GM21447 (cell line): ENCODE measurements at regions not wholly inside any gene's neighbourhood (a gene's known extent, or its start where the extent isn't known, plus 50 kb on each side); places are given as distances from the start of the nearest gene placed in this dataset.

Experiments
- ATAC-seq: cut with Tn5 transposase; IDR thresholded peaks from one replicate; pipeline ENCODE4 v1.9.1; 2021; ENCODE audit not compliant: unreplicated experiment

DNA sequence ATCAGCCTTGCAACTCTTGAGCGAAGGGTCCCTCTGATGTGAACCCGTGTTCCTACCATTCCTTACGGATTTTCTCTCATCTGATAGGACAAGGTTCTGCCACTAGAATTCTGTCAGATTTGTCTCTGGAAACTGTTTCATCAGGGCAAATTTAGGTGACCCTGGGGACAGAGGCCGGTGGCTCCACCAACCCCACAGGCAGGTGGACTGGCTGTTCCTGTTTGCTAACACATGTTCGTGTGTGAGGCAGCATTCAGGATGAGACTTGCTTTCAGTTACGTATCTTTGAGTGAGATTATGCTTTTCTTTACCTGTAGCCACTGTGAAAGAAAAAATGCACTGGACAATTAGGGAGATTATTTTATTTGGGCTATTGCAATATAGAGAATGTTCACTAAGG lies 449.9 kb downstream of the INHBA start:
- no peak for ATAC-seq

DNA sequence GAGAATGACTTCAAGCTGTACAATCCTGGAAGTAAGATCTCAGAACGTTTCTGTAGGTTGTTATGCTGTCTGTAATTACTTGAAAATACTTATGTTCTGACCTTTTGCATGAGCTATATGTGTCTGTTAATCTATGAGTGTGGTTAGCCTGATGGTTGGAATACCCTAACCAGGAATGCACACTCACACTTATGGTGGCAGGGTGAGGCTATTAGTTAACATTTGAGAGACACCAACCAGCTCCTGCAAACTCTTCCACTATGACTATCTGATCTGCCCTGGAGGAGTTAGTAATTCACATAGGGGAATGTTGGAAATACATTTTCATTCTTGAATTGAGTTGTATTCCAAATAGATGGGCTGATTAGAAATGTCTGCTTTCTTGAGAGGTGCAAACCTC lies 450.3 kb downstream of the INHBA start:
- no peak for ATAC-seq

DNA sequence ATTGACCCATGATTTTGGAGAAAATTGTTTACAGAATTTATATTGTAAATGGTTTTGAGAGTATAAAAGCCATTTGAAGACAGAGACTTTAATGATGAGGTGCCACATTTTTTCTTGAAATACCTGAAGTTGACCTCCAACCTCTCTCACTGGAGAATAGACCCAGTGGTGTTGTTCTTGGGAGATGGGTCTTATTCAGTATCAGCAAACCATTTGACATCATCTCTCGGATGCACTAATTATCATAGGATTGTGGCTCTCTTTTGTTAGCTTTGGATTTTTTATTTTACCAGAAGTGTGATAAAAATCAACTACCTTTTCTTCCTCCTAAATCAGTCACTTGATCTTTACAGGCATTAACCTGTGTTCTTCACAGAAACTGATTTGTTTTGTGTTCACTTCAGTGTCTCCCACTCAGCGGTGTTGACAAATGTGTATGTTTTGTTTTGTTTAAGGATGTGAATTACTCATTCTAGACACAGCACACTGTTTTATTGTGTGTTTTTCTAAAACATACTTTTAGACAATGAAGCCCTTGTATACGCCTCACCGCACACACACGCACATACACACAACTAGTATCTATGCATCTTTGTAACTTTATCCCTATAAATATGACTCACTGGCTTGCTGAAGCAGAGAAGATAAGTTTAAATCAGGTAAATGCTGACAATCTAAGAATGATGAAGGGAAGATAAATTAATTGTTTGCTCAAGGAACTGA lies 455.6 kb downstream of the INHBA start:
- no peak for ATAC-seq

DNA sequence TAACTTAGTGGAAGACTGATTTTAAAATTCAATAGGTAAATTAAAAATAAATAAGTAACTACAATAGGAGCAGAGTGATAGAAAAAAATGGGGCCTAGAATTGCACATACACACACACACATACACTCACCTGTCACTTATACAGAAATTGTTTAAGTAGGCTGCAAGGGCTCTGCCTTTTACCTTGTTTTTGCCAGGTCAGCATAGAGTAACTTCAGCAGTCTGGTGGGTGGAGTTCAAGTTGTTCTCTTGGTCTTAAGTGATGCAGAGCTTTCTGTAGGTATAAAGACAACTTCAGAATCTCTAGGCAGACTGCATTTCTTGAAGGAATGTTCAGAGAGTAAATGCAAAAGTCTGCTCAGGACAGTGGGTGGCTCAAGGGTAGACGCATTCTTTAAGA lies 457.0 kb downstream of the INHBA start:
- no peak for ATAC-seq

DNA sequence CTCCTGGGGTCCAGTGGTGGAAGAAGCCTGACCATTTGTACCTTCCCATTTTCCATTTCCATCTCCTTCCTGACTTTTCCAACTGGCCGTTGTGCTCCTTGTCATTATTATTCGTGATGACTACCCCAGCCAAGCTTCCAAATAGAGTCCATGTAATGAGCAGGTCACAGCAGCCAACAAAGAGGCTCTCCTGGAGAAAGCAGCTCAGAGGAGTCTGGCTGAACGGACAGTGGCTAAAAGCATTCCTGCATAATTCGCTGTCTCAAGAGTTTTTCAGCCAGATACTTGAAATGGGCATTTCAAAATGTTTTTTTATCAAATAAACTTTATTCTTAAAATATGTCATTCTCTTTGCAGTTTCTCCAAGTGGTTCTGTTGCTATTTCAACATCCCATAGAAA lies 458.6 kb downstream of the INHBA start:
- ATAC-seq: no peak

DNA sequence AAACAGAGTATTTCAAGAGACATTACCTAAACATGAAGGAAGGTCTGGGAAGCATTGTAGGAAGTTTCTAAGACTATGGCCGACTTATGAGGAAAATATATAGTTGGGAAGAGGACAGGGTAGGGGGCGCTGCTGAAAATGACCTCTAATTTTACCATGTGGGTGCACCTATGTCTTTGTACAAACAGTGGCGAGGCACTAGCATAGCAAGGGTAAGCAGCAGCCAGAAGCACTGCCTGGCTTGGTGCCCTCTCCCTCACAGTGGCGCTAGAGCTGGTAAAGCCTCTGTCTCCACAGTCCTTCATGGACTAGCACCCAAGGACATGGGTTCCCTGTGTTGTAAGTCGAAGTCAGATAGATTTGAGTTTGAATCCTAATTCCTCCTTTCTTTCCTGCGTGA lies 461.2 kb downstream of the INHBA start:
- ATAC-seq: no peak

DNA sequence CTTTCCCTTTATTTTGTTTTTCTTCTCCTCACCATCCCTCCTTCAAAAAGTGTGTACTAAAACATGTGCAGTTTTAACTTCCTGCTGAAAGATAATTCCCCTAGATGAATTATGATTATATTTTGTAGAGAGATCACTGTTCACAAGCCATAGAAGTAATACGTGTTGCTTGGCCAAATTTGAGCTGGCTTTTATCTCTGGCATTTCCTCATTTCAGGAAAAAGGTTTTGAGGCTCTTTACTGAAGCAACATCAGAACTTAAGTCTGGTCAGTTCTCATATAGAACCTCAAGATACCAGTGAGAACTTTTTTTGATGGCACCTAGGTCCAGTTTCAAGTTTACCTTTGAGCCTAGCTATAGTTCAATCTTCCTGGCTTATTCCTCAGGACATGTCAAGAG lies 463.3 kb downstream of the INHBA start:
- no peak for ATAC-seq

DNA sequence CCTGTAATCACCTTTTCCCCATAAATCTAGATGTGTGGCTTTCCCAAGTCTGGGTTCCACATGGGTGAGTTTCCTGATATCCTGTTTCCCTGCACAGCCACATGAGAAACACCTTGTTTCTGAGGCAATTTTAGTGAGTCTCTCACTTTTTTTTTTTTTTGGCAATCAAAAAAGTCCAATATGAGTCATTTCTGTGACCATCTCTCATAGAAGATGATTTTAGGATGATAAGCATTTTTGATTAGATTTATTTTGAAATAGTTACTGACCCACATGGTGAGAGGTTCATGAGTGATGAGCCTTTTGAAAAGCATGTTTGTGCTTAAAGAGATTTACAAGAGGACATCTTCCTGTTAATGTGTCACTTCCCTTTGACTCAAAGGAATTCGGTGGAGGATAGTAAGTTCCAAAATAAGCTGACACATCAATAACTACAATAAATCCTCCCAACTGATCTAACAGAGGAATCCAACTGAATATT lies 464.0 kb downstream of the INHBA start:
- no peak for ATAC-seq

DNA sequence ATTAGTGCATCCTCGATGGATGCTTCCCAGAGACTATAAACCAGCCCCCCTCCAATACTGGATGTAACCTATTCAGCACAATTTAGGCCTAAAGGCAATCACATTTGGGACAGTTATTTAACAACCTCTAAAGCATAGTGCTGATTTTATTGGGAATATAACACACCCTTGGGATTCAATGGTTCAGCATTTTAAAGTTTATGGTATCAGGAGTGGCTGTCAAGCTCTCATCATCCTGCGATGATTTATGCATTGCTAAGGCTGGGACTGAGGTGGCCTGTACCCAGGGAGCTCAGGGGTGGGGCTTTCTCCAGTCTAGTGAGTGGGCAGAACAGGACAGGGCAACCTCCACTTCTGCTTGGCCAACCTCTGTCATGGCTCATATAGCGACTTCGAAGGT lies 464.9 kb downstream of the INHBA start:
- no peak for ATAC-seq

DNA sequence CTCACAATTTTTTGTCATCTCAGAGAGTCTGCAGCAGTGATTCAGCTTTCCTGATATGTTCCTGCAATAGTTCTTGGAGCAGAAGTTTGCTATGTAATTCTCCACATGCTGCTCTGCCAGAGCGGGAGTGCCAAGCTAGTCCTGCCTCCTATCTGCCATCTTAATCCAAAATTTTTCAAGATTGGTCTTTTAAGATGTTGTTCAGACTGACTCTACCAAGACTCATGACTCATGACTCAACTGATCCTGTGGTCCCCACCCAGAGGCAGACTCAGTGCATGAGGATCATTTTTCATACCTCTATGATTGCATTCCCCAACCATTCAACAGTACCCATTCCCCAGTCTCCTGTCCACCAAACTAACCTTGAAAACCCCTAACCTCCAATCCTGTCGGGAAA lies 470.8 kb downstream of the INHBA start:
- no peak for ATAC-seq

DNA sequence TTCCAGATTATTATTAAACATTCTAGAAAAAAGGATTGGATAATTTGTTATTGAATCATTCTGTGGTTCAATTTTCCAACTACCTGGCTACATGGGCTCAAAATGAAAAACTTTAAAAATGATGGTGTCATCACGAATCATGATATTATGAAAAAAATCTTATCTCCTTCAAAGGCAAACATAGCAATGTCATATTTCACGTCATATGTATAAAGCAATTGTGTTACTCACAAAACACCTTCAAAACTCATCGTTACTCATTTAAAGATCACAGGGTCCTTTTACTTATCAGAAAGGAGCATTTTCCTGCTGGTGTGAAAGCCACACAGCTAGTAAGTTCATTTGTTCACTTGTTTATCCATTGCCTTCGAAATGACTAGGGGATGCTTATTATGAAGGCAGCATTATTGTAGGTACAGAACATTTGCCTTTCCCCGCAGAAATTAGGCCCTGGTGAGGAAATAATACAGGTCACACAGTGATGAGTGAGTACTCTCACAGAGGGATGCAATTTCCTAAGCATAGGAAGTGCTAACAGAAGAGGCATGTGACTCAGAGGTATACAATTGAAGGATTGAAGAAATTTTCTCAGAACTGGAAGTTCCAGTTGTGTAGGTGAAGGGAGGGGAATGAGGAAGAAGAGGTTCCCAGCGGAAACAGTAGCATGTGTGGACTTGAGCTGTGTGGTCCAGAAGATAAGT lies 478.7 kb downstream of the INHBA start:
- no peak for ATAC-seq

DNA sequence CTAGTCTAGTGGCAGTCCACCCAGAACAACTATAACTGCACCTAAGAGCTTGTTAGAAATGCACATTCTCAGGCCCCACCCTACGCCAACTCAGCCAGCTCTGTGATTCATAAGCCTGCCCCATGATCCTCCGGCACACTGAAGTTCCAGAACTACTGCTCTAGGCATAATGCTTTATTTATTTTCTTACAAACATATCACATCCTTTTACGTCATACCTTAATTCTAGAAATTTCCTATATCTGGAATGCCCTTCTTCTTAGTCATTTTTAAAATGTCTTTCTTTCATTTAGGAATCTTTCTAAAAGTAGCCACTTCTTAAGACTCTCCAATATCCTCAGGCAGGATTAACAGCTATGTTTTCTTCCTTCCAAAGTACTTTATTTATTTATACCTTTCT lies 480.1 kb downstream of the INHBA start:
- no peak for ATAC-seq

DNA sequence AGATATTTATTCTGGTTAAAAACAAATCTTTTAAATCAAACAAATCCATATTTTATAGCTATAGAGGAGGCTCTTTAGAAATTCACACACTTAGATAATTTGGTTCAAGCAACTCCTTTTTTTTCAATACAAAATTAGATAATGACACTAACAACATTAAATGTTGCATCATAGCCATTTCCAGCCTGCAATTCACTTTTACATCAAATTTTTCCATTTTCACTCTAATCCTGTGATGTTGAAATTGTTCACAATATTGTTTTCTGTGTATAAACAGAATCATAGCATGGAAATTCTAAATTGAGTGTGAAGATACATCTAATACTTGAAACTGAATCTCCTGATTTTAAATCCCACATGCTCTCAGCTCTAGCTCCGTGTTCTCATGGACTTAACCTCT lies 482.6 kb downstream of the INHBA start:
- no peak for ATAC-seq

DNA sequence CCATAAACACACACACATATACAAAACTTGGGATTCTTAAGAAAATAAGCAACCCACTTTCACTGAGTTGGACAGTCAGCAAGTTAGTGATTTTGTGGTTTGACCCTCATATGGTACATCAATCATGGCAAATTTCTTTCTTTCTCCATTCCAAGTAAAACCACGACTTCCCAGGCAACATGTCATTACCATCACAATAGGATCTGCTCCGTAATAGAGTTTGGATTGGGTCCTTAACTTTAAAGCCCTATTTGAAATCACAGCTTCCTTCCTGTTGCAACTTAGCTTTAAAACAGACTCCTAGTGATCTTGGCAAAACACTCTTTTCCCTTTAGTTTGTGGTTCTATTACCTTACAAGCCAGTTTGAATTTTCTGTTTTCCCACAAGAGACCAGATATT lies 483.6 kb downstream of the INHBA start:
- ATAC-seq: no peak

DNA sequence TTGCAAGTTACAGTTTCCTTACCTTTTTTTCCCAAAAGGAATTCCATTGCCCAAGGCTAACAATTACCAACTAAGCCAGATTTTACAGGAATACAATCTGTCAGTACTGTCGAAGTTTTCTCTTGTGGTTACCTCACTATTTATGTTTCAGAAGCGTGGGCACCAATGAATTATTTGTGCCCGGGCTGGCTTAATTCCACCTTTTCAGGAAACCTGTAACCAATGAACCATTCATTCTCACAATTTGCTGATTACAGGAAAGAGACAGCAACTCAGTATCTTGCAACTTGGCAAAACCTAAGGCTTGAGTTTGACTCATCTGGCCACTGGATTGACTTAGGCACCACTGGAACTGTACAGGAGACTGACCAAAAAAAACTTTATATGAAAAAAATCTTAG lies 485.6 kb downstream of the INHBA start:
- no peak for ATAC-seq

DNA sequence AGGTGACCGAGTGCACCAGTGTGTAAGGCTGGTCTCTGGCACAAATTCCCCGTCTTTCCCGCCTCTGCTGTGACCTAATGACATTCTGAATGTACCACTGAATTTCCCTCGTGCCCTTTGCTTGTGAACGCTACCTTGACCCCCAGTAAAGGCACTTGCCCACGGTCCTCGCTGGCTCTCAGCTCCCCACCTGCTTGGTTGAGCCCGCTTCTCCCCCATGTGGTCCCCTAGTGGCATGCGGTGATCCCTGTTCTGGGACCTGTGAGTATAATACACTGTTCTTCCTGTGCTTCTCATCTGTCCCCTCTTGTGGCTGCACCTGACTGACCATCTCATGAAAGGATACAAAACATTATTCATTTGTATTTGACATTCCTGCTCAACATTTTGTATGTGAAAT lies 495.7 kb downstream of the INHBA start:
- ATAC-seq: no peak

DNA sequence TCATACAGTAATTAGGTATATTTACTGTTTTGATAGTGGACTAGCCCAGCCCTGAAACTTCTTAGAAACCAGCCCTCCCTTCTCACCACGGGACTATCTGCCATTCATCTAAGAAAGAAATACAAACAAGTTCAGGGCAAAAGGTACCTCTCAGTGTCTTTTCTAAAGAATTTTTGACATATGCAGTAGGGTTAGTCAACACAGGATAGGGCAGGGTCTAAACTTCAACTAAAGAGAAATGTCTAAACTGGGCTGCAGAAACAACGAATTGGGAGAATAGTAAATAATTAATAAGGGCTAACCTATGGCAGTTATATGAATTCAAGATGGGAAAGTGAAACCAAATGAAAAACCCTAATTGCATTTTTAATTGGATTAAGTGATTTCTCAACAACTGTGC lies 496.6 kb downstream of the INHBA start:
- no peak for ATAC-seq

DNA sequence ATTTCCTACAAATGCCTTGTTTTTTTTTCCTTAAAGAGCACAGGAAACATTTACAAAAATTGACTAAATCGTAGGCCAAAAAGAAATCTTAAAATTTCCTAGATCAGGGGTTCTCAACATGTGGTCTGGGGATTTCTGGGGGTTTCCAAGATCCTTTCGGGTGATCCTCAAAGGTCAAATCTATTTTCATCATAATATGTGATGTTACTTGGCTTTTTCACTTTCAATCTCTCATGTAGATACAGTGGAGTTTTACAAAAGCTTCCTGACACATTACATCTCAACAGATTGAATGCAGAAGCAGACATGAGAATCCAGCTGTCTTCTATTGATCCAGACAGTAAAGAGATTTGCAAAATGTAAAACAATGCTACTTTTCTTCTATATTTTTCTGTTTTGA lies 497.3 kb downstream of the INHBA start:
- peak; percentile 72 for ATAC-seq

DNA sequence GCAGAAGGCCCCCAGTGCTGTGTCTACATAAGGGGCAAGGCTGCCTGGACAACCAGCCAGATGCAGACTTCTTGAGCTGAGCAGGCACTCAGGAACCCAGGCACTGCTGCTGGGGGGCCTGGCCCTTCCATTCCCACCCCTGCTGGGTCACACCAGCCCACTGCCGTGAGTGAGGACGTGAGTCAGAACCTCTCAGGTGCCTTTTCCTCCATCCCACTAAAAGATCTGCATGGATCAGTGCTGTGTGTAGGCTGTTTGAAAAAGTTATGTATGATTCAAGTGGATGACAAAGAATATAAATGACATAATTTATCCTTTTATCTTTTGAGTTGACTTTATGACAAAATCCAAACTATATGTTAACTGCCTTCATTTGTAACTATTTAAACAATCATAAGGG lies 499.3 kb downstream of the INHBA start:
- ATAC-seq: no peak

DNA sequence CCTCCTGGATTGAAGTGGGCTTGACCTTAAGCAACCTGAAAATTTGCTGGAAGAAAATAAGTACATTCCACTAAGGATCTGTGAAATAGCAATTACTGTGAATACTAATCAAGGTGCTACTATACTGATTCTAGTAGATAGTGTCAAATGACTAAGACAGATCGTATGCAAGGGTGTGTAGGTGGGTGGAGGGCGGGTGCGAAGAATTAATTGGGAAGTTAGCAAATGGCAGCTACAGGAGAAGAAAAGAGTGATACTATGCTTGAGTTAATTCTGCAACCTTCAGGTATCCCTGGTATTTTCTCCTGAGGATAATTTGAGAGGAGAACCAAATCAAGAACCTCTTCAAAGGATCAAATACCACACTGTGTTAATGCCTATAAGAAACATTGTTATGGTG lies 501.9 kb downstream of the INHBA start:
- no peak for ATAC-seq

DNA sequence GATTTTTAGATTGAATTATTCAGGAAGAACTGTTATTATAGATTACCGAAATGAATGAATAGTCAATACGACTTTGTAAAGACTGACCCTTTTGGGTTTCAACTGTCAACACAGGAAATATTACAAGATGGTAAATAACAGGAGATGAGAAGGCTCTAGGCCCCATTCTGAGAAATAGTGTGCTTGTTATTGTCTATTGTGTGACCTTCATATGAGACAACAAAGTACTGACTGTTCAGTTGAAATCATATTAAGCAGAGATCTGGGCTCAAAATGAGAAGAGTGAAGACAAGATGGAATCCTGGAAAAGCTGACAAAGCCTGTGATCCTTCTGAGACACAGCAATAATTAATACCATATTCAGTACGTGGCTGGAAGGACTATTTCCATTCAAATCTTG lies 503.8 kb downstream of the INHBA start:
- no peak for ATAC-seq

DNA sequence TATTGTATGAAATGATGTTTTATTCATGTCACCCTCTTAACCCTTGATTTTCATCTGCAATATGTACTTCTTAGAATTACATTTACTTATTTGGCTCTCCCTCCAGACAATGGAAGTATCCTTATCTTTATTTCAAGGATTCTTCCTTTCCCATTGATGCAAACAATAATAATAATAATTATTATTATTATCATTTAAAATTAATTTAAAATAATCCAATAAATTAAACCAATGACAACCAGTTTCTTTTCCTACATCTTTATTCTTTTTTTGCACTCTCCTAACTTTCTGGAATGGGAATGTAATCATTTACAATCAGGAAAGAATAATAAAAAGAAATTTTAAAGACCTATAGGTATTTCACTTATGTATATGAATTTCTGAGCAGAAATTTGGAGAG lies 504.4 kb downstream of the INHBA start:
- ATAC-seq: no peak

DNA sequence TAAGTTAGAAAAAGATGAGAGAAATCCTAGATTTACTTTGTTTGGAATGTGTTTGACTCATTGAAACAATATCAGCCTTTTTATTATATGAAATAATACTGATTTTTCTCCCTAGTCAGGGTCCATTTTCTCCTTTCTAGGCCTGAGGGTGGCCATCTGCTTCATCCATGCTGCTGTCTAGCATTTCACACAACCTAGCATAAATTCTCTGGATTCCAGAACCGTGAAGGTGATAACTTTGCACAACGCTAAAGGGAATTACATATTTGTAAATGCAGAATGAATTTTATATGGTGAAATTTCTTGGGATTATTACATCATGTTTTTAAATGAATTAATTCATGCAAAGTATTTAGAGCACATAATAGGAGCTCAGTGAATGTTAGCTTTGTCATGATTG lies 505.1 kb downstream of the INHBA start:
- no peak for ATAC-seq
